BLaER1 (cell line): ENCODE measurements at regions not wholly inside any gene's neighbourhood (a gene's known extent, or its start where the extent isn't known, plus 50 kb on each side); places are given as distances from the start of the nearest gene placed in this dataset.
"Not testable (repeated sequence)": the region's sequence is repeated elsewhere in the genome, so short reads cannot be mapped to it uniquely, and the experiment has no call there.

Experiments
- H3K27ac ChIP-seq: shearing (Covaris generic); formaldehyde crosslinking; 2 replicates; pipeline ENCODE4 v1.8.1; 2022
- H3K27me3 ChIP-seq: shearing (Covaris generic); formaldehyde crosslinking; 2 replicates; pipeline ENCODE4 v1.8.1; 2022
- H3K36me3 ChIP-seq: shearing (Covaris generic); formaldehyde crosslinking; 2 replicates; pipeline ENCODE4 v1.8.1; 2022
- H3K4me1 ChIP-seq: shearing (Covaris generic); formaldehyde crosslinking; 2 replicates; pipeline ENCODE4 v1.8.1; 2022
- H3K4me2 ChIP-seq: shearing (Covaris generic); formaldehyde crosslinking; 2 replicates; pipeline ENCODE4 v1.8.1; 2022
- H3K4me3 ChIP-seq: shearing (Covaris generic); formaldehyde crosslinking; 2 replicates; pipeline ENCODE4 v1.8.1; 2022
- H3K9ac ChIP-seq: shearing (Covaris generic); formaldehyde crosslinking; 2 replicates; pipeline ENCODE4 v1.8.1; 2022
- H3K9me3 ChIP-seq: shearing (Covaris generic); formaldehyde crosslinking; 2 replicates; pipeline ENCODE4 v1.8.1; 2022
- H4K20me1 ChIP-seq: shearing (Covaris generic); formaldehyde crosslinking; 2 replicates; pipeline ENCODE4 v1.8.1; 2022
- Cebpa-rat ChIP-seq: shearing (Covaris generic); IDR thresholded peaks from 2 replicates; pipeline ENCODE4 v1.8.1; 2022

GRCh38 chr13:100962585-100962984, 288.0 kb upstream of the TMTC4 start:
- H3K4me2 ChIP-seq = no peak overlapping the region
- H3K4me3 ChIP-seq = no peak overlapping the region
- H3K27me3 ChIP-seq = no peaks in the 10 kb centered on the region
- TF ChIP-seq Cebpa-rat = no peak
- H3K9ac ChIP-seq = no peak overlapping the region
- no peaks in the 10 kb centered on the region for H3K4me1 ChIP-seq
- H3K9me3 ChIP-seq = no peaks in the 10 kb centered on the region
- no peak overlapping the region for H3K27ac ChIP-seq
- H3K36me3 ChIP-seq = no peaks in the 10 kb centered on the region
- H4K20me1 ChIP-seq = no peaks in the 10 kb centered on the region

GRCh38 chr13:100961186-100961585, 286.6 kb upstream of the TMTC4 start:
- Histone ChIP-seq H3K36me3 (no peaks in the 10 kb centered on the region), H3K4me3 (no peak overlapping the region), H3K9me3 (no peaks in the 10 kb centered on the region), H4K20me1 (no peaks in the 10 kb centered on the region), H3K27ac (no peak overlapping the region), H3K27me3 (no peaks in the 10 kb centered on the region), H3K4me1 (no peaks in the 10 kb centered on the region), H3K9ac (no peak overlapping the region), H3K4me2 (no peak overlapping the region)
- TF ChIP-seq Cebpa-rat = no peak

- no peak overlapping the region for H3K9ac ChIP-seq
- H3K27me3 ChIP-seq = no peaks in the 10 kb centered on the region
- H3K27ac ChIP-seq = no peak overlapping the region
- no peaks in the 10 kb centered on the region for H3K36me3 ChIP-seq
- no peak for TF ChIP-seq Cebpa-rat
- no peaks in the 10 kb centered on the region for H3K9me3 ChIP-seq
- no peak overlapping the region for H3K4me3 ChIP-seq
- no peak overlapping the region for H3K4me2 ChIP-seq
- no peaks in the 10 kb centered on the region for H3K4me1 ChIP-seq
- no peaks in the 10 kb centered on the region for H4K20me1 ChIP-seq
Measured at GRCh38 chr13:100958831-100959230, 284.2 kb upstream of the TMTC4 start.

GRCh38 chr13:100957741-100958140, 283.1 kb upstream of the TMTC4 start:
- Histone ChIP-seq H3K9me3 (no peaks in the 10 kb centered on the region), H3K36me3 (no peaks in the 10 kb centered on the region), H3K4me2 (no peak overlapping the region), H3K27ac (no peak overlapping the region), H3K9ac (no peak overlapping the region), H3K4me1 (no peaks in the 10 kb centered on the region), H3K27me3 (no peaks in the 10 kb centered on the region), H4K20me1 (no peaks in the 10 kb centered on the region), H3K4me3 (no peak overlapping the region)
- TF ChIP-seq Cebpa-rat = no peak

- no peak overlapping the region for H3K27ac ChIP-seq
- no peaks in the 10 kb centered on the region for H4K20me1 ChIP-seq
- H3K4me3 ChIP-seq = no peak overlapping the region
- peak; percentile 49; the same call in 1 of the 2 replicates for TF ChIP-seq Cebpa-rat
- no peaks in the 10 kb centered on the region for H3K4me1 ChIP-seq
- H3K9ac ChIP-seq = no peak overlapping the region
- H3K9me3 ChIP-seq = no peaks in the 10 kb centered on the region
- no peak overlapping the region for H3K4me2 ChIP-seq
- H3K27me3 ChIP-seq = no peaks in the 10 kb centered on the region
- no peaks in the 10 kb centered on the region for H3K36me3 ChIP-seq
Measured at GRCh38 chr13:100954430-100955305, 280.1 kb upstream of the TMTC4 start.

- Histone ChIP-seq H3K9ac (no peak overlapping the region), H3K4me1 (no peaks in the 10 kb centered on the region), H3K27me3 (no peaks in the 10 kb centered on the region), H3K9me3 (no peaks in the 10 kb centered on the region), H3K4me2 (no peak overlapping the region), H3K4me3 (no peak overlapping the region), H4K20me1 (no peaks in the 10 kb centered on the region), H3K27ac (no peak overlapping the region), H3K36me3 (no peaks in the 10 kb centered on the region)
- no peak for TF ChIP-seq Cebpa-rat
Measured at GRCh38 chr13:100951016-100951415, 276.4 kb upstream of the TMTC4 start.

- H3K27ac ChIP-seq, H3K9ac ChIP-seq, H3K4me1 ChIP-seq, H3K9me3 ChIP-seq, H4K20me1 ChIP-seq, H3K4me3 ChIP-seq, H3K27me3 ChIP-seq, H3K36me3 ChIP-seq, H3K4me2 ChIP-seq: not testable (repeated sequence)
Measured at GRCh38 chr13:100948937-100949336, 274.3 kb upstream of the TMTC4 start.

- Histone ChIP-seq H3K27ac (no peak overlapping the region), H3K9ac (no peak overlapping the region), H3K4me1 (no peaks in the 10 kb centered on the region), H3K27me3 (no peaks in the 10 kb centered on the region), H3K4me2 (no peak overlapping the region), H4K20me1 (no peaks in the 10 kb centered on the region), H3K4me3 (no peak overlapping the region), H3K9me3 (no peaks in the 10 kb centered on the region), H3K36me3 (no peaks in the 10 kb centered on the region)
- no peak for TF ChIP-seq Cebpa-rat
Measured at GRCh38 chr13:100946588-100946987, 272.0 kb upstream of the TMTC4 start.

GRCh38 chr13:100944791-100945345, 270.3 kb upstream of the TMTC4 start:
- Histone ChIP-seq H3K36me3 (no peaks in the 10 kb centered on the region), H3K4me1 (no peaks in the 10 kb centered on the region), H3K9ac (no peak overlapping the region), H3K9me3 (no peaks in the 10 kb centered on the region), H3K4me2 (no peak overlapping the region), H3K27ac (no peak overlapping the region), H4K20me1 (no peaks in the 10 kb centered on the region), H3K4me3 (no peak overlapping the region), H3K27me3 (no peaks in the 10 kb centered on the region)
- no peak for TF ChIP-seq Cebpa-rat

GRCh38 chr13:100942742-100943141, 268.1 kb upstream of the TMTC4 start:
- TF ChIP-seq Cebpa-rat = no peak
- H3K27me3 ChIP-seq = no peaks in the 10 kb centered on the region
- H3K4me3 ChIP-seq = no peak overlapping the region
- H3K36me3 ChIP-seq = no peaks in the 10 kb centered on the region
- no peaks in the 10 kb centered on the region for H3K4me1 ChIP-seq
- no peaks in the 10 kb centered on the region for H4K20me1 ChIP-seq
- H3K27ac ChIP-seq = no peak overlapping the region
- H3K4me2 ChIP-seq = no peak overlapping the region
- no peaks in the 10 kb centered on the region for H3K9me3 ChIP-seq
- no peak overlapping the region for H3K9ac ChIP-seq
